Memory B cell (primary cell): ENCODE measurements at regions not wholly inside any gene's neighbourhood (a gene's known extent, or its start where the extent isn't known, plus 50 kb on each side); places are given as distances from the start of the nearest gene placed in this dataset.

Experiments
- ATAC-seq: fragments of 150-1000 bp; cut with Tn5 transposase; 2 replicates; pipeline ENCODE4 v1.10.0; 2021; ENCODE audit warnings: low read depth, mild to moderate bottlenecking, moderate library complexity
- DNase-seq, 2 donors: peaks; one replicate each; pipeline ENCODE4 v3.0.0; 2022; ENCODE audit warnings: low spot score in 2 of 2
- H3K27ac Mint-ChIP-seq: one replicate; pipeline ENCODE4 v1.8.0; 2022; ENCODE audit warnings: mild to moderate bottlenecking, moderate library complexity, mixed read lengths
- H3K27me3 Mint-ChIP-seq: one replicate; pipeline ENCODE4 v1.8.0; 2022; ENCODE audit warnings: mixed read lengths
- H3K36me3 Mint-ChIP-seq: one replicate; pipeline ENCODE4 v1.8.0; 2022; ENCODE audit warnings: mild to moderate bottlenecking, mixed read lengths
- H3K4me1 Mint-ChIP-seq: one replicate; pipeline ENCODE4 v1.8.0; 2022; ENCODE audit warnings: mixed read lengths
- H3K4me3 Mint-ChIP-seq: one replicate; pipeline ENCODE4 v1.8.0; 2022; ENCODE audit warnings: mild to moderate bottlenecking, moderate library complexity, mixed read lengths
- H3K9me3 Mint-ChIP-seq: one replicate; pipeline ENCODE4 v1.8.0; 2022; ENCODE audit warnings: mixed read lengths

DNA sequence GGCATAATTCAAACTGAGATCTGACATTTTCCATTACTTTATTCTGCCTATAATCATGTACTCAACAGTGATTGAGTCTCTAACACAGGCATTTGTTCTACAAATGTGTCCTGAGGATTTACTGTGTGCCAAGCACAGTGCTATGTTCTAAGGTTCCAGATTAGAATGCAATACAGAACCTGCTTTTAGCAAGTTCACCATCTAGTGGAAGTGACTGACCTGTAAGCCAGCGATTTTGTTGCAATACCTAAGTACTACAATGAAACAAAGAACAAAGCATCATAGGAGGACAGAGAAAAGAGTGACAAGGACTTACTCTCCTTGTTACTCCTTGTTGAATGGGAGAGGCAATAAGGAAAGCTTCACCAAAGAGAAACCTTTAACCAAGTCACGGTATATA lies 348.1 kb downstream of the ELAVL2 start:
- Mint-ChIP-seq H3K36me3 (no peaks in the 10 kb centered on the region), H3K27ac (no peak overlapping the region), H3K4me3 (no peak overlapping the region), H3K27me3 (no peaks in the 10 kb centered on the region), H3K4me1 (no peaks in the 10 kb centered on the region), H3K9me3 (peaks cover 3% of the 10 kb centered on the region)
- no peak for DNase-seq
- no peak for ATAC-seq

DNA sequence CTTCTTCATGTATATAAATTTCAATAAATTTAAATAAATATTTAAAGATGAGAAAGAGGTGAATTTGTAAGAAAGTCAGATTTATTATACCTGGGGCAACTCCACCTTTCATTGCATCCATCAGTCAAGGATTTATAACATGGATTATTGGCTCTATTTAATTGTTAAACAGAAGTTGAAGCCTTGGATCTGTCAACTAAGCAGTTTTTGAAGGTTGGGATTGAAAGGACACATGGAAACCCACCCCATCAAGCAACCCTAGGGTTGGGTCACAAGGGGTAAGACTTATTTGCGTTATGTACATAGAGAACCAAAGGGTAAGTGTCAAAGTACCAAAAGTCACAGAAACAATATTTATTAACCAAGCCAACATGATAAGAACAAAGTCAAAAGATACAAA lies 342.5 kb downstream of the ELAVL2 start:
- ATAC-seq (no peak), DNase-seq (no peak)
- Mint-ChIP-seq H3K4me1 (no peaks in the 10 kb centered on the region), H3K9me3 (peaks cover 4% of the 10 kb centered on the region), H3K4me3 (no peak overlapping the region), H3K27me3 (no peaks in the 10 kb centered on the region), H3K27ac (no peak overlapping the region), H3K36me3 (no peaks in the 10 kb centered on the region)

DNA sequence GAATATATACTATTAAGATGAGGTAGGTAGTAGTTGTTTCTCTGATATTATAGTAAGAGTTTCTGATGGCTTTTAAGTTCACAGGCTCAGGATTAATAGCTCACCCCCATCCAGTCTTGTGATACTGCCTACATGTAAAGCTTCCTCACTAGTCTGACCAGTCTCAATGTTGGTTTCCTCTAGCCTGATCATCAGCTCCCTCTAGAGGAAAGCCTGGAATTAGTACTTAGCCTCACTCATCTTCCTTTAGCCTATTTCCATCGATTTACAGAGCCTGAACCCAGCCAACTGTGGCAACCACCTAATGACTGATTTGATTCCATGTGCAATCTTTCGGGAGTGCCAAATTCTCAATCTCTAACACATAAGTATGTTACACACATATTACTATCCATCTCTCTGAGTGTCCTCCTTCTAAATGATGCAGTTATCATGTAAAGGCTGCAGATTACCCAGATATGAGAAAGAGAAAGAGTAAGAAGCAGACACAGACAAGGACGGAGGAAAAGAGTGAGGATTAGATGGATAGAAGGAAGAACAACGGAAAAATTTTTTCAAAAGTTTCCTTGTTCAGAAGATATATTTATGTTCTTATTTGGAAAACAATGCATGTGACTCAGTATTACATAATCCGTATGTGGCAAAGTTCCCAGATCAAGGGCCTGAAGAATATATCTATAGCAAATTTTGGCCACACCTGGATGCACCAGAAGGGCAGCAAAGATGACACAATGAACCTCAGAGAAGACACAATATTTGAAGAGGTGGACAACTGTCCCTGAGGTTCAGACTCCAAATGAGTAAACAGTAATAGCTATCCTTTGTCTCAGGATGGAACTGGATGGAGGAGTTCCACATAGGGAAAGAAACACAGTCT lies 333.7 kb downstream of the ELAVL2 start:
- no peaks in the 10 kb centered on the region for H3K4me1 Mint-ChIP-seq
- no peaks in the 10 kb centered on the region for H3K27me3 Mint-ChIP-seq
- no peaks in the 10 kb centered on the region for H3K9me3 Mint-ChIP-seq
- no peak for ATAC-seq
- DNase-seq = no peak
- no peak overlapping the region for H3K4me3 Mint-ChIP-seq
- no peaks in the 10 kb centered on the region for H3K36me3 Mint-ChIP-seq
- no peak overlapping the region for H3K27ac Mint-ChIP-seq

DNA sequence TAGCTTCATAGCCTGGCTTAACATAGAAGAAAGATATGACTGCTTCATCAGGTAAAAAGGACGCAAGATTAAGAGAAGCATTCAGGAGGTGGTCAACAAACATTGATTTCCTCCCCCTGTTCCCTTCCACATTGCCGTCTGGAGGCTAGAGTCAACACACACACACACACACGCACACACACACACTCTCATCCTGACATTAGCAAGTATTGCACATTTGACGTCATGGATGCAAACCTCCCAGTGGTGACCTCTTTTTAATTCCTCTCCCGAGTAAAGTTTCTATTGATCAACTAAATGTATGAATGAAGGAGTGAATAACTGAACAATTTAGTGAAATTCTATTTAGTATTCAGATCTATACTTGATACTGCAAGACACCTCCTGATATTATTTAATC lies 332.8 kb downstream of the ELAVL2 start:
- DNase-seq (no peak), ATAC-seq (no peak)
- H3K9me3 Mint-ChIP-seq = peaks cover 3% of the 10 kb centered on the region
- no peaks in the 10 kb centered on the region for H3K27me3 Mint-ChIP-seq
- H3K4me3 Mint-ChIP-seq = no peak overlapping the region
- H3K27ac Mint-ChIP-seq = no peak overlapping the region
- no peaks in the 10 kb centered on the region for H3K36me3 Mint-ChIP-seq
- no peaks in the 10 kb centered on the region for H3K4me1 Mint-ChIP-seq

DNA sequence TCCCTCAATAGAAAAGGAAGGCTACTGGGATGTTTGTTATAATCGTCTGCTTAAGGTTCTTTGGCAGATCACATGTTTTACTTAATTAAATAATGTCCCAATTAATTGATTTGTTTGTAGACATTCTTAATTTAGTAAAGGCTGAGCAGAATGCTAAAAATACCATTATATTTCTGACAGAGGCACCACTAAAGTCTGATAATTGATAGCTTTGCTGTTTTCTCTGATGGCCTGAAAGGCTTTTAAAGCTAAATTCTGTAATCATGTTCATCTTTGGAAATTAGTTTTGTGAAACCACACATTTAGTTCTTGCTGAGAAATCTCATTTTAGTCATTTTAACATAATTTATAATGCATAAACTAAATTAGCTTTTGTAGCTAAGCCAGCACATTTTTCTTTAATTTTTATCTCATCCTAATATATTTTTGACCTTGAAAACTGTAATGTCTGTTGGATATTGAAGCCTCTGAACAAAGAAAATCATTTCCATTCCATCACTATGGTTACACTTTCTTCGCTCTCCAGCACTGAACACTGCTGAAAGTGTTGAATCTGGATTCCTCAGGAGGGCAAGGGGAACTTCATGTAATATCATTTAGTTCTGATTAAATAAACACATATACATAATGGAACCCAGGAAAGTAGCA lies 329.4 kb downstream of the ELAVL2 start:
- Mint-ChIP-seq H3K36me3 (no peaks in the 10 kb centered on the region), H3K4me3 (no peak overlapping the region), H3K9me3 (peaks cover 8% of the 10 kb centered on the region), H3K27me3 (no peaks in the 10 kb centered on the region), H3K4me1 (no peaks in the 10 kb centered on the region), H3K27ac (no peak overlapping the region)
- ATAC-seq (no peak), DNase-seq (no peak)

DNA sequence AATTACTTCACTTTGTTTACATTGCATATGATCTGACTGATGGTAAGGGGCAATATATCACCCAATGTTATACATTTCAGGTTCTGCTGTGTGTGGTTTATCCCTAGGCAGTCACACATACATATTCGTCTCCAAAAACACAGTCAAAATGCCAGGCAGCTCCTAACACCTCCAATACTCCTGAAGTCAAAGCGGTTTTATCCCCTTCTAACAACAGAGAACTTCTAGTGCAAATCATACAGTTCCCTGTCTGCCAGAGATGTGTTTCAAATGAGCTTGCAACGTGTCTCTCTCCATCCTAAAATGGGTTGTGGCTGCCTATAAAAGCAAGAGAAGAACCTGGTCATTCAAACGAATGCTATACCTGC lies 328.9 kb downstream of the ELAVL2 start:
- DNase-seq (no peak), ATAC-seq (no peak)
- H3K4me3 Mint-ChIP-seq = no peak overlapping the region
- no peaks in the 10 kb centered on the region for H3K36me3 Mint-ChIP-seq
- peaks cover 8% of the 10 kb centered on the region for H3K9me3 Mint-ChIP-seq
- H3K27me3 Mint-ChIP-seq = no peaks in the 10 kb centered on the region
- no peaks in the 10 kb centered on the region for H3K4me1 Mint-ChIP-seq
- no peak overlapping the region for H3K27ac Mint-ChIP-seq

DNA sequence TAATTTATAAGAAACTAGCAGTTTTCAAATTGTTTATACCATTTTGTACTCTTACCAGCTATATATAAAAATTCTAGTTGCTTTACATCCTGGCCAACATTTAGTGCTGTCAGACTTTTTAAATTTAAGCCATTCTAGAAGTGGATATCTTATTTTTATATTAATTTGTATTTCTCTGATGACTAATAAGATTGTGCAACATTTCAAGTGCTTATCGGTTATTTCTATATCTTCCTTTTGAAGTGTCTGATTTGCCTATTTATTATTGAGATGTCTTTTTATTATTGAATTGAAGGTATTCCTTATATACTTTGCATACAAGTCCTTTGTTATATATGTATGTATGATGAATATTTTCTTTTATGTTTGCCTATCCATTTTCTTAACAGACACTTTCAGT lies 324.0 kb downstream of the ELAVL2 start:
- ATAC-seq (no peak), DNase-seq (no peak)
- Mint-ChIP-seq H3K4me3 (no peak overlapping the region), H3K9me3 (peaks cover 13% of the 10 kb centered on the region), H3K27ac (no peak overlapping the region), H3K27me3 (no peaks in the 10 kb centered on the region), H3K36me3 (no peaks in the 10 kb centered on the region), H3K4me1 (no peaks in the 10 kb centered on the region)

DNA sequence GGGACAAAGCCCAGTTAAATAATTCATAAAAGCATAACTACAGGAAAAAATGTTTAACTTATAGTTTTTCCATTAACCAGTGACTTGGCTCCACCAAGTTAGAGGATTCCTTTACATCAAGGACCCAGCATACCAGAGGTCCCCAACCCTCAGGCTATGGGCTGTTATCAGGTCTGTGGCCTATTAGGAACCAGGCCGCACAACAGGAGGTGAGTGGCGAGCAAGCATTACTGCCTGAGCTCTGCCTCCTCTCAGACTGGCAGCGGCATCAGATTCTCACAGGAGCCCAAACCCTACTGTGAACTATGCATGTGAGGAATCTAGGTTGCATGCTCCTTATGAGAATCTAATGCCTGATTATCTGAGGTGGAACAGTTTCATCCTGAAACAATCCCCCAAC lies 303.1 kb downstream of the ELAVL2 start:
- DNase-seq (no peak), ATAC-seq (no peak)
- no peaks in the 10 kb centered on the region for H3K4me1 Mint-ChIP-seq
- H3K27ac Mint-ChIP-seq = no peak overlapping the region
- H3K4me3 Mint-ChIP-seq = no peak overlapping the region
- no peaks in the 10 kb centered on the region for H3K27me3 Mint-ChIP-seq
- H3K36me3 Mint-ChIP-seq = no peaks in the 10 kb centered on the region
- peaks cover 4% of the 10 kb centered on the region for H3K9me3 Mint-ChIP-seq

DNA sequence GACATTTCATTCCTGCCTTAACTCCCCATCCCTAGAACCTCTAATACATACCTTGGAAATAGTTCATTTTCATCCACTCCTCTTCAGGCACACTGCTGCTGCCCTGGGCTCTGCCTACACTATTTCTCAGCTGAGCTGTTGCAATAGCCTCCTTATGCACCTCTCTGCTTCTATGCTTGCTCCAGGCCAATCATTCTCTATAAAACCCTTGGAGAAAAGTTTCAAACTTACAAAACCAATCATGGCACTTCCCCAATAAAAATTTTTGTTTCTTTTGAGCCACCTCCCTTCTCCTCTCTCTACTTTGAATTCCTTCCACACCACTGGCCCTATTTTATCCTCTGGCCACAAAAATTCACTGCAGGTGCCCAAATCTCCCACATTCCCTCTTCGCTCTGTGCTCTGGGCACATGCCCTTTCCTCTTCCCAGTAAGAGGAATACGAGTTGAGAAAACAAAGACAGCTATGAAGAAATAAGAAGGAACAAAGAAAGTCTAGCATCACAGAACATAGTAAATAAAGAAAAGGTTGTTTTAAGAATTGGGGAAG lies 301.4 kb downstream of the ELAVL2 start:
- H3K27me3 Mint-ChIP-seq = no peaks in the 10 kb centered on the region
- no peak for DNase-seq

DNA sequence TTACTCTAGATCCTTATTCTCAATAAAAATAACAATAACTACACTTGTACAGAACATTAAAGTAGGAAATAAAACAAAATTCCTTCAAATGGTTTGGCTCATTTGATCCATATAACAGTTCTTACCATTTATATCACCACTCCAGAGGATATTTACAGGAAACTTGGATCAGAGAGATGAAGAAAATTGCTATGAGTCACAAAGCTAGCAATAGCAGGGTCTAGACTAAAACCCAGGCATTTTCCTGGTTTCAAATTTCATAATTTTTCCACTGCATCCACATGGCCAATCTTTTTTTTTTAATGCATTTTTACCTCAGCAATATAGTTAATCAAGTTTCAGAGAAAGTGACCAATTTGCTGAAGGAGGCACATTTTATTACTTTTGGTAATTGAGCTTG lies 299.2 kb downstream of the ELAVL2 start:
- DNase-seq = no peak
- Mint-ChIP-seq H3K4me1 (no peaks in the 10 kb centered on the region), H3K4me3 (no peak overlapping the region), H3K27ac (no peak overlapping the region), H3K27me3 (no peaks in the 10 kb centered on the region), H3K36me3 (no peaks in the 10 kb centered on the region), H3K9me3 (peaks cover 4% of the 10 kb centered on the region)
- no peak for ATAC-seq

More for the DNA sequence above, 301.4 kb downstream of the ELAVL2 start:
- no peak for ATAC-seq
- H3K27ac Mint-ChIP-seq = no peak overlapping the region
- H3K4me3 Mint-ChIP-seq = no peak overlapping the region
- no peaks in the 10 kb centered on the region for H3K36me3 Mint-ChIP-seq
- H3K4me1 Mint-ChIP-seq = no peaks in the 10 kb centered on the region
- peaks cover 2% of the 10 kb centered on the region for H3K9me3 Mint-ChIP-seq

DNA sequence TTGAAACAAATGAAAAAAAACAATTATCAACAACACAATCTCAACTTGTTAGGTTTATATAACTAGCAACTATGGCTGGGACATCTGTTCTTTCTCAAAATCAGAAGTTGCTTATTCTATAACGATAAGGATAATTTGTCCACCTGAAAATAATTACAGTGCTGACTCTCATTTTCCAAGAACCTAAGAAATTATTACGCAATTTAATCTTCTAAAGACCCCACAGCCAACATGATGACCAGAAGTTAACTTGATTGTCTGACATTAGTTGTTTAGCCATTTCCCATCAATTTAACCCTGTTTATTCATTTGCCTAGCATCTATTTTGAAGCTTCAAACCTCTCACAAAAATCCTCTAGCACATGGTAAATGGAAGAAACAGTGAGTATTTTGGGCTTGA lies 293.8 kb downstream of the ELAVL2 start:
- Mint-ChIP-seq H3K9me3 (peaks cover 2% of the 10 kb centered on the region), H3K4me1 (no peaks in the 10 kb centered on the region)
- ATAC-seq = no peak

DNA sequence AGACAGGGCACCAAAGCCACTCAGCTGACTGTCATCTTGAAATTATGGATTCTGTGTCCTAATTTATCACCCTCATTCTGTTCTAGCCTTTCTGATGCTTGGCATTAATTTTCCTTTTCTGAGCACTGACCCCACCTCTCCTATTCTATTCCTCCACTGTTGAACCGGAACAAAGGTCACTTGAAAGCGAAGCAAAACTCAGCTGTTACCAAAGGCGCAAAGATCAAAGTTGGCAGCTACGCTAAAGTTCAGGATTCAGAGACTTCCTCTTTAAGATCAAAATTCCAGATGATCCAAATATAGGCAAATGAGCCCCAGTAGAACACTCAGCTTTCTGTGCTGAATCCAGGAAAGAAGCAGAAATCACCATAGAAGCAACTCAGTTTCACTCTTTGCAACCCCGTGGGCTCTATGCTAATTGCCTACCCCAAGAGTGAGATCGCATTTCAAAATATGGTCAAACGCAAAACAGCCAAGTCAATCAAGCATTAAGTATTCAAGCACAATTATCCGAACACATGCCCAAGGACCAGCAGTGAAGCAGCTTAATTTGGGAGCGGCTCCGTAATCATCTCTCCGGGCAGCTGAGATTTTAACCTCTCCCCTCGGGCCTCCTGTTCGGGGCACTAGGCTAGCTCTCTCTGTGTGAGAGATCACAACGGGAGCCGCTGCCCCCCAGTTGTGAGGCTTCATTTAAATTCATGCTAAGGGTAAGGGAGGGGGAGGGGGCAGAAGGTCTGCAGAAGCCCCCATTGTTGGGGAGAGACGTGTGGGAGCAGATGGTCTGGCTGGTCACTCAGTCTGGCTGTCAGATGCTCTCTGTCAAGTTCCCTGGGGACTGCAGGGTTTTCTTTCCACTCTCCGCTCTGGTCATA lies 288.6 kb downstream of the ELAVL2 start:
- no peak for ATAC-seq
- Mint-ChIP-seq H3K27me3 (no peaks in the 10 kb centered on the region), H3K9me3 (no peaks in the 10 kb centered on the region), H3K4me1 (no peaks in the 10 kb centered on the region), H3K27ac (no peak overlapping the region), H3K4me3 (no peak overlapping the region), H3K36me3 (no peaks in the 10 kb centered on the region)
- DNase-seq = no peak

More for the DNA sequence above, 293.8 kb downstream of the ELAVL2 start:
- H3K27ac Mint-ChIP-seq = no peak overlapping the region
- H3K27me3 Mint-ChIP-seq = no peaks in the 10 kb centered on the region
- no peak for DNase-seq
- H3K4me3 Mint-ChIP-seq = no peak overlapping the region
- no peaks in the 10 kb centered on the region for H3K36me3 Mint-ChIP-seq

DNA sequence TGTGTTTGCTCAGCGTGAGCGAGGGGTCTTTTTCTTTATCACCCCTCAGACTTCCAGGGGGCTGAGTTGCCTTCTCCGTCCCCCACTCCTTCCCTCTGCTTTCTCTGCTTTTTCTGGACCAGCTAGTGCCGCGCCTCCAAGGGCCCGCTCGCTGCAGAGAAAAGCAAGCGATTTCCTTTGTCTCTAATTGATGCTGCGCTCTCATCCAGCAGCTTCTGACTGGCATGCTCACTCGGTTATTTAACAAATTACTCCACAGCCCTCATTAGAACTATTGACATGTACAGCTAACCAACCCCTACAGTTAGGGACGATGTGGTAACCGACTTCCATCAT lies 288.0 kb downstream of the ELAVL2 start:
- ATAC-seq (no peak), DNase-seq (no peak)
- no peak overlapping the region for H3K4me3 Mint-ChIP-seq
- no peaks in the 10 kb centered on the region for H3K36me3 Mint-ChIP-seq
- H3K27ac Mint-ChIP-seq = no peak overlapping the region
- no peaks in the 10 kb centered on the region for H3K9me3 Mint-ChIP-seq
- H3K4me1 Mint-ChIP-seq = no peaks in the 10 kb centered on the region
- H3K27me3 Mint-ChIP-seq = no peaks in the 10 kb centered on the region

DNA sequence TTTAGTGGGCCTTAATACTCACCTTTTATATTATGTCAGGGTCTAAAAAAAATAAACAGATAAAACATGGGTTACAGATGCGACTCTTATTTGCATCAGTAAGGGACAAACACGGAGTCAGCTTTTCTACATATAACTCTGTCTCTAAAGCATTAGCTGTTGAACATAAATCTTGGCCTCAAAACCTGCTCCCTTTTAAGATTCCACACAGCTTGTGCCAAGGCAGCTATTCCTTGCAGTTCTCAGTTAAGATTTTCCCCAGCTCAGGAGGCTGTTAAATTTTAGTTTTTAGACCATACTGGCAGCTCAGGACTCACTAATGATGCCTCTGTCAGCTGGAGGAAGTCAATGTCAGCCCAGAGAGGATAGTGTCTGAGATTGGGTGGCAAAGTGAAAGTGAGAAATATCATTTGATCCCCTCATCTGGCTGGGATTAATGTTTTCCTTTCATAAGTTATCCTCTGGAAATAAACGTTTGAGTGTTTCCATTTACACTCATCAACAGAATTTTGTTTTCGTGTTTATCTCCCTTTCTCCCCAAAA lies 287.5 kb downstream of the ELAVL2 start:
- no peaks in the 10 kb centered on the region for H3K27me3 Mint-ChIP-seq
- no peak for ATAC-seq
- H3K27ac Mint-ChIP-seq = no peak overlapping the region
- no peaks in the 10 kb centered on the region for H3K36me3 Mint-ChIP-seq
- H3K4me3 Mint-ChIP-seq = no peak overlapping the region
- H3K4me1 Mint-ChIP-seq = no peaks in the 10 kb centered on the region
- H3K9me3 Mint-ChIP-seq = no peaks in the 10 kb centered on the region
- no peak for DNase-seq
